ENCODE measurements at regions not wholly inside any gene's neighbourhood (a gene's known extent, or its start where the extent isn't known, plus 50 kb on each side); places are given as distances from the start of the nearest gene placed in this dataset.
"Not testable (repeated sequence)": the region's sequence is repeated elsewhere in the genome, so short reads cannot be mapped to it uniquely, and the experiment has no call there.

GRCh38 chr13:94901070-94901469, 188.7 kb upstream of the SOX21 start:
- no peak for DNase-seq

GRCh38 chr13:94896719-94897317, 184.5 kb upstream of the SOX21 start:
- DNase-seq, result no peak

GRCh38 chr13:94896238-94896637, 183.9 kb upstream of the SOX21 start:
- DNase-seq, result no peak

- DNase-seq, result no peak
Measured at GRCh38 chr13:94886191-94886590, 173.8 kb upstream of the SOX21 start.

- no peak for DNase-seq
Measured at GRCh38 chr13:94880463-94880862, 168.1 kb upstream of the SOX21 start.

GRCh38 chr13:94878602-94879165, 166.3 kb upstream of the SOX21 start:
- DNase-seq, result no peak

- no peak for DNase-seq
Measured at GRCh38 chr13:94864474-94864873, 152.1 kb upstream of the SOX21 start.

- DNase-seq, result no peak
Measured at GRCh38 chr13:94860981-94861407, 148.6 kb upstream of the SOX21 start.

GRCh38 chr13:94859811-94860210, 147.5 kb upstream of the SOX21 start:
- no peak for DNase-seq

GRCh38 chr13:94859278-94859691, 146.9 kb upstream of the SOX21 start:
- DNase-seq, result no peak

- DNase-seq, result no peak
Measured at GRCh38 chr13:94858856-94859255, 146.5 kb upstream of the SOX21 start.

GRCh38 chr13:94854688-94855087, 142.3 kb upstream of the SOX21 start:
- DNase-seq, result no peak

- DNase-seq, result no peak
Measured at GRCh38 chr13:94851576-94851975, 139.2 kb upstream of the SOX21 start.

- no peak for DNase-seq
Measured at GRCh38 chr13:94849254-94849653, 136.9 kb upstream of the SOX21 start.

GRCh38 chr13:94842901-94843300, 130.6 kb upstream of the SOX21 start:
- no peak for DNase-seq

GRCh38 chr13:94837056-94837455, 124.7 kb upstream of the SOX21 start:
- not testable (repeated sequence) for DNase-seq

- no peak for DNase-seq
Measured at GRCh38 chr13:94829837-94830365, 117.6 kb upstream of the SOX21 start.

GRCh38 chr13:94829185-94829836, 117.0 kb upstream of the SOX21 start:
- no peak for DNase-seq

- DNase-seq, result no peak
Measured at GRCh38 chr13:94827566-94827965, 115.2 kb upstream of the SOX21 start.

- peak; percentile 7 for DNase-seq
Measured at GRCh38 chr13:94825507-94825906, 113.2 kb upstream of the SOX21 start.

GRCh38 chr13:94824601-94825000, 112.3 kb upstream of the SOX21 start:
- DNase-seq, result no peak

GRCh38 chr13:94822356-94822755, 110.0 kb upstream of the SOX21 start:
- DNase-seq, result no peak

GRCh38 chr13:94816256-94816655, 103.9 kb upstream of the SOX21 start:
- DNase-seq, result no peak

- DNase-seq, result no peak
Measured at GRCh38 chr13:94813920-94814475, 101.7 kb upstream of the SOX21 start.

Data from DMS 273 treated with DMSO at 0.1 percent for 48 hours (cell line).